Vagina (tissue), 2 donors: ENCODE measurements at regions not wholly inside any gene's neighbourhood (a gene's known extent, or its start where the extent isn't known, plus 50 kb on each side); places are given as distances from the start of the nearest gene placed in this dataset.

Source experiments
- CTCF ChIP-seq, 3 experiments: fragments of 450-650 bp in 2 of 3; fragments of 200-600 bp in 1 of 3; sonication (generic) in 1 of 3; IDR thresholded peaks; one replicate each; pipeline ENCODE4 v1.5.1; 2017 to 2019; ENCODE audit warnings: antibody characterized with exemption in 3 of 3, mild to moderate bottlenecking in 2 of 3, moderate library complexity in 2 of 3
- POLR2A ChIP-seq, 2 donors: fragments of 450-650 bp; IDR thresholded peaks; one replicate each; pipeline ENCODE4 v1.6.1; 2017; ENCODE audit warnings: antibody characterized with exemption in 2 of 2, mild to moderate bottlenecking in 2 of 2, moderate library complexity in 2 of 2
- POLR2AphosphoS5 ChIP-seq, 2 donors: sonication (generic); formaldehyde crosslinking; IDR thresholded peaks; one replicate each; pipeline ENCODE4 v1.9.0; 2017; ENCODE audit warnings: antibody characterized with exemption in 2 of 2, mild to moderate bottlenecking in 2 of 2, low read depth in 1 of 2; ENCODE audit not compliant: insufficient read depth in 1 of 2

DNA sequence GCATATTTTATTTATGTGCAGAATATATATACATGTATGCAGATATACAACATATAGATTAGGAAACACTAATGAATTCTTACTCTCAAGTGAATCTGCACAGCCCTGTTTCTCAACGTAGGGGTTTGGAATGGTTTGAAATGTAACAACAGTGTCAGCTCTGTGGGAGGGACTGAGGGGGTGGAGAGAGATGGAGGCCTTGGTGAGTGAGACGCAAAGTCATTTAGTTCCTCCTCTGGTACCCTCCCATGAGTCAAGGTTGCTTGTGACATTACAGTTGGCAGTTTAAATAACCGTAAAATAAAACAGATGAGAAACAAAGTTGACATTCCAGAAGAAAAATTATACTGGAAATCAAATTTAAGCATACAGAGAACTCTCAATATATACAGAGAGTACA, 313.0 kb upstream of the PRKD1 start:
- TF ChIP-seq CTCF (IDR thresholded peaks at IDR 0.05) (no peak), POLR2AphosphoS5 (IDR thresholded peaks at IDR 0.05; ENCODE audit: insufficient read depth in 1 of 2, low read depth in 1 of 2) (no peak), POLR2A (IDR thresholded peaks at IDR 0.05) (no peak)
